ENCODE measurements at regions not wholly inside any gene's neighbourhood (a gene's known extent, or its start where the extent isn't known, plus 50 kb on each side); places are given as distances from the start of the nearest gene placed in this dataset.

- H3K36me3 ChIP-seq (ENCODE audit: control insufficient read depth, low read length): no peaks in the 10 kb centered on the region
- H3K79me2 ChIP-seq (ENCODE audit: control insufficient read depth, low read length): no peaks in the 10 kb centered on the region
- no peaks in the 10 kb centered on the region for H3K27me3 ChIP-seq (ENCODE audit: control insufficient read depth, low read length)
- TF ChIP-seq CTCF (IDR thresholded peaks at IDR 0.05; ENCODE audit: low read depth, low read length, poor library complexity, severe bottlenecking) (no peak), EZH2phosphoT487 (IDR thresholded peaks at IDR 0.05; ENCODE audit: borderline replicate concordance, low read length) (no peak)
- no peak overlapping the region for H3K4me2 ChIP-seq (ENCODE audit: low read length)
- H3K4me1 ChIP-seq (ENCODE audit: control insufficient read depth, low read length): no peaks in the 10 kb centered on the region
- no peaks in the 10 kb centered on the region for H3K9me3 ChIP-seq (ENCODE audit: control insufficient read depth, insufficient read depth, low read length)
- H3K27ac ChIP-seq (ENCODE audit: low read depth, low read length): no peak overlapping the region
- no peak overlapping the region for H3K4me3 ChIP-seq (ENCODE audit: low read length)
- no peaks in the 10 kb centered on the region for H3K9me2 ChIP-seq (replicated peaks; ENCODE audit: control insufficient read depth, low read length)
- no peaks in the 10 kb centered on the region for H4K20me1 ChIP-seq (ENCODE audit: control insufficient read depth, insufficient read depth, low read depth, low read length)
- H3F3A ChIP-seq (ENCODE audit: control insufficient read depth, insufficient read depth): no peaks in the 10 kb centered on the region
Observed at GRCh38 chr9:27791311-27791710, 218.0 kb upstream of the C9orf72 start.

DNA sequence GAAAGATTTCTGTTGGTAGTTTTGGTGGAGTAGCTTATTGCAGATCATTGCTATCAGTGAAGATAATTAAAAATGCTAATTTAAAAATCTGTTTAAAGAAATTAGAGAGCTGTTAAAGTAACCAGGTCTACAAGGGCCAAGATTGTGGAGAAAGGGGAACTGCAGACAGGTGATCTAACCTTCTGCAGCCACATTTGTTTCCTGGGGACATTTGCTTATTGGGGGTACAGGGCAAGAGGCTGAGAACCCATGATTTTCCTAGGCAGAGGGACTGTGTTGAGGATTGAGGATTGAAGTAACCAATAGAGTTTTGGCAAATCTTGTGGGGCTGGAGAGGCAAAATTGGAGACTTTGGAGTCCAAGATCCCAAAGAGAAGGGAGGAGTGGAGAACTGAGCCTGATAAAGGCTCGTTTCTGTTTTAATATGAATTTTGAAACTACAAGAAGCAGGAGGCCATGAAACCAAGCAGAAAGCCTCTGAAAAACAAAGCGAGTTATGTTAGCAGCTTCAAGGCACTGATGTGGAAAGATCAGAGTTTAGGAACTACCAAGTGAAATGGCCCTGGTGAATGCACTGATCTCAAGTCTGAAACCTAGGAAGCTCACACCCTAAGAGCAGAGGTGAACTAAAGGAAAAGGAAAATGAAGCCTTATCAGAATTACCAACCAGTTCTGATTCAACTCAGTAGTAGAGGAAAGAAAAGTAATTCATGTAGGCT, 219.8 kb upstream of the C9orf72 start:
- H3K4me3 ChIP-seq (ENCODE audit: low read length): no peak overlapping the region
- no peak overlapping the region for H3K27ac ChIP-seq (ENCODE audit: low read depth, low read length)
- no peak overlapping the region for H3K4me2 ChIP-seq (ENCODE audit: low read length)
- H3K36me3 ChIP-seq (ENCODE audit: control insufficient read depth, low read length): no peaks in the 10 kb centered on the region
- H3K79me2 ChIP-seq (ENCODE audit: control insufficient read depth, low read length): no peaks in the 10 kb centered on the region
- no peaks in the 10 kb centered on the region for H3K9me2 ChIP-seq (replicated peaks; ENCODE audit: control insufficient read depth, low read length)
- no peaks in the 10 kb centered on the region for H3K4me1 ChIP-seq (ENCODE audit: control insufficient read depth, low read length)
- no peak for TF ChIP-seq EZH2phosphoT487 (IDR thresholded peaks at IDR 0.05; ENCODE audit: borderline replicate concordance, low read length)
- no peak for TF ChIP-seq CTCF (IDR thresholded peaks at IDR 0.05; ENCODE audit: low read depth, low read length, poor library complexity, severe bottlenecking)
- no peaks in the 10 kb centered on the region for H3K9me3 ChIP-seq (ENCODE audit: control insufficient read depth, insufficient read depth, low read length)
- H4K20me1 ChIP-seq (ENCODE audit: control insufficient read depth, insufficient read depth, low read depth, low read length): no peaks in the 10 kb centered on the region
- no peaks in the 10 kb centered on the region for H3F3A ChIP-seq (ENCODE audit: control insufficient read depth, insufficient read depth)
- no peaks in the 10 kb centered on the region for H3K27me3 ChIP-seq (ENCODE audit: control insufficient read depth, low read length)

DNA sequence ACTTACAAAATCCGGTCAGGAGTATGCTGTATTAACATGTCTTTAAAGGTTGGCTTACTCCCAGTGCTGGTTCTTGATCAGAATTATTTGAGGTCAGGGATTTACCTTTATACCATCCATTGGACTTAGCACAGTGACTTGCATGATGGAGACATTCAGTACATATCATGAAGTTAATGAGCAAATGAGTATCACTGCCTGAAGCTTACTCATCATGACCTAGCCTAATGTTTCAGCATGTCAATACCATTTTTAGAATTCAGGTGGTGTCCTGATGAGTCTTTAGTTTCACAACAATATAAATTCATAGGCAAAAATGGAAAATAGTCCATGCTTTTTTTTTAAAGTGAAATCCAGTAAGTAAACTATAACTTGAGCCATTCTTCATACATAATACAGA, 226.0 kb upstream of the C9orf72 start:
- Histone ChIP-seq H3K4me1 (ENCODE audit: control insufficient read depth, low read length) (no peaks in the 10 kb centered on the region), H3K4me3 (ENCODE audit: low read length) (no peak overlapping the region), H3K27ac (ENCODE audit: low read depth, low read length) (no peak overlapping the region), H3F3A (ENCODE audit: control insufficient read depth, insufficient read depth) (no peaks in the 10 kb centered on the region), H3K79me2 (ENCODE audit: control insufficient read depth, low read length) (no peaks in the 10 kb centered on the region), H3K27me3 (ENCODE audit: control insufficient read depth, low read length) (no peaks in the 10 kb centered on the region), H3K9me3 (ENCODE audit: control insufficient read depth, insufficient read depth, low read length) (no peaks in the 10 kb centered on the region), H3K4me2 (ENCODE audit: low read length) (no peak overlapping the region), H4K20me1 (ENCODE audit: control insufficient read depth, insufficient read depth, low read depth, low read length) (no peaks in the 10 kb centered on the region), H3K9me2 (replicated peaks; ENCODE audit: control insufficient read depth, low read length) (no peaks in the 10 kb centered on the region), H3K36me3 (ENCODE audit: control insufficient read depth, low read length) (no peaks in the 10 kb centered on the region)
- no peak for TF ChIP-seq EZH2phosphoT487 (IDR thresholded peaks at IDR 0.05; ENCODE audit: borderline replicate concordance, low read length)
- no peak for TF ChIP-seq CTCF (IDR thresholded peaks at IDR 0.05; ENCODE audit: low read depth, low read length, poor library complexity, severe bottlenecking)

All from DOHH2 (cell line).